IMR-90 (cell line): ENCODE measurements at regions not wholly inside any gene's neighbourhood (a gene's known extent, or its start where the extent isn't known, plus 50 kb on each side); places are given as distances from the start of the nearest gene placed in this dataset.
A peak's percentile ranks its signal among the peaks of the same experiment; 100 is the strongest.

ENCODE experiments used
- ATAC-seq: fragments of 200-7000 bp; cut with Tn5 transposase; 2 replicates; pipeline ENCODE4 v1.9.1; 2020; ENCODE audit warnings: low read depth, mild to moderate bottlenecking, moderate library complexity
- BruUV-seq: library from RNA; stranded (reverse); fragments of 400-500 nt; replicated peaks from 2 replicates; lab custom pipeline; 2021; lab: Mats Ljungman, UMichigan
- CTCF ChIA-PET: fragments of 300-600 bp; formaldehyde crosslinking; extraction: SDS; loops from one replicate; lab custom pipeline; 2021; ENCODE audit warnings: antibody characterized with exemption; lab: Yijun Ruan, JAX
- POLR2A ChIA-PET: fragments of 300-600 bp; sonication (Branson Sonifier 250); formaldehyde crosslinking; loops from one replicate; lab custom pipeline; 2022; ENCODE audit warnings: antibody characterized with exemption; ENCODE audit not compliant: unreplicated experiment; lab: Charles Lee
- DNase-seq: peaks from one replicate; pipeline ENCODE4 v3.0.0; 2013
- H2AFZ ChIP-seq: replicated peaks from 2 replicates; pipeline ENCODE3; 2013; ENCODE audit warnings: low read length, mild to moderate bottlenecking; ENCODE audit not compliant: poor library complexity
- H2AK5ac ChIP-seq: 2 replicates; pipeline ENCODE4 v1.6.1; 2013; ENCODE audit warnings: low read depth, low read length, inconsistent platforms
- H2AK9ac ChIP-seq: replicated peaks from 2 replicates; pipeline ENCODE3; 2013; ENCODE audit warnings: mild to moderate bottlenecking, low read depth, low read length, moderate library complexity; ENCODE audit not compliant: poor library complexity
- H2BK120ac ChIP-seq: 2 replicates; pipeline ENCODE4 v1.6.1; 2013; ENCODE audit warnings: low read depth, low read length, inconsistent platforms
- H2BK15ac ChIP-seq: 3 replicates; pipeline ENCODE4 v1.6.1; 2013; ENCODE audit warnings: low read depth, low read length, inconsistent platforms
- H2BK20ac ChIP-seq: 2 replicates; pipeline ENCODE4 v1.6.1; 2013; ENCODE audit warnings: low read depth, mild to moderate bottlenecking, inconsistent platforms, low read length, moderate library complexity
- H2BK5ac ChIP-seq: 2 replicates; pipeline ENCODE4 v1.6.1; 2013; ENCODE audit warnings: mild to moderate bottlenecking, low read depth, low read length, inconsistent platforms; ENCODE audit not compliant: poor library complexity, severe bottlenecking
- H3K14ac ChIP-seq: replicated peaks from 2 replicates; pipeline ENCODE4 v1.6.1; 2013; ENCODE audit warnings: low read depth, low read length, inconsistent platforms
- H3K18ac ChIP-seq: 2 replicates; pipeline ENCODE4 v1.6.1; 2013; ENCODE audit warnings: low read depth, low read length, control low read depth
- H3K23ac ChIP-seq: 2 replicates; pipeline ENCODE4 v1.6.1; 2013; ENCODE audit warnings: low read depth, low read length, inconsistent platforms
- H3K27ac ChIP-seq: 2 replicates; pipeline ENCODE4 v1.5.1; 2013; ENCODE audit warnings: mild to moderate bottlenecking, control low read depth, low read length; ENCODE audit not compliant: insufficient read depth
- H3K27me3 ChIP-seq: 2 replicates; pipeline ENCODE4 v1.6.1; 2013; ENCODE audit warnings: low read length; ENCODE audit not compliant: control insufficient read depth, insufficient read depth
- H3K36me3 ChIP-seq: 2 replicates; pipeline ENCODE4 v1.6.1; 2013; ENCODE audit warnings: low read length, mixed read lengths; ENCODE audit not compliant: control insufficient read depth, insufficient read depth
- H3K4ac ChIP-seq: 2 replicates; pipeline ENCODE4 v1.6.1; 2013; ENCODE audit warnings: low read depth, low read length, inconsistent platforms
- H3K4me1 ChIP-seq: 2 replicates; pipeline ENCODE4 v1.6.1; 2013; ENCODE audit warnings: low read length, mixed read lengths; ENCODE audit not compliant: control insufficient read depth, insufficient read depth
- H3K4me2 ChIP-seq: 2 replicates; pipeline ENCODE4 v1.6.1; 2013; ENCODE audit warnings: low read depth, mild to moderate bottlenecking, control low read depth, low read length, moderate library complexity
- H3K4me3 ChIP-seq: 2 replicates; pipeline ENCODE4 v1.5.1; 2013; ENCODE audit warnings: low read depth, mild to moderate bottlenecking, control low read depth, low read length, moderate library complexity; ENCODE audit not compliant: insufficient read depth
- H3K56ac ChIP-seq: 2 replicates; pipeline ENCODE4 v1.6.1; 2013; ENCODE audit warnings: low read length, inconsistent platforms; ENCODE audit not compliant: insufficient read depth; ENCODE audit errors: extremely low read depth
- H3K79me1 ChIP-seq, 2 experiments: 2 replicates each; pipeline ENCODE4 v1.6.1; 2013; ENCODE audit warnings: low read length in 2 of 2, inconsistent platforms in 1 of 2, low read depth in 1 of 2
- H3K9ac ChIP-seq: 2 replicates; pipeline ENCODE4 v1.6.1; 2013; ENCODE audit warnings: low read depth, low read length, control low read depth
- H3K9me1 ChIP-seq: 2 replicates; pipeline ENCODE4 v1.6.1; 2013; ENCODE audit warnings: low read length, inconsistent platforms; ENCODE audit not compliant: insufficient read depth
- H3K9me3 ChIP-seq: 2 replicates; pipeline ENCODE4 v1.6.1; 2013; ENCODE audit warnings: low read length; ENCODE audit not compliant: control insufficient read depth, insufficient read depth
- H4K20me1 ChIP-seq: 2 replicates; pipeline ENCODE4 v1.6.1; 2013; ENCODE audit warnings: low read length, inconsistent platforms; ENCODE audit not compliant: insufficient read depth
- H4K5ac ChIP-seq: 2 replicates; pipeline ENCODE4 v1.6.1; 2013; ENCODE audit warnings: mild to moderate bottlenecking, low read depth, low read length, control low read depth
- H4K8ac ChIP-seq, 2 experiments: 2 replicates each; pipeline ENCODE4 v1.6.1; 2013; ENCODE audit warnings: low read depth in 2 of 2, low read length in 2 of 2, control low read depth in 1 of 2, inconsistent platforms in 1 of 2
- H4K91ac ChIP-seq: 2 replicates; pipeline ENCODE4 v1.6.1; 2013; ENCODE audit warnings: low read depth, low read length, inconsistent platforms; ENCODE audit not compliant: insufficient read depth
- CEBPB ChIP-seq: IDR thresholded peaks from 2 replicates; pipeline ENCODE4 v1.6.1; 2012; ENCODE audit warnings: low read depth, low read length, improper control_type of control experiment
- WGBS, 2 experiments: methylation state at CpG; one replicate each; pipeline versions ENCODE4 v1.1.5 to v1.1.7; 2013; ENCODE audit warnings: missing lambda C conversion rate in 2 of 2; ENCODE audit not compliant: insufficient read length in 1 of 2; ENCODE audit errors: extremely low coverage in 2 of 2; 5-methylcytosine and 5-hydroxymethylcytosine counted together
- dilution Hi-C: fragments of 300-500 bp; cut with HindIII; formaldehyde crosslinking; loops from one replicate; pipeline ENCODE4 v1.14.3; 2018; ENCODE audit warnings: low sequenced_read_pairs; ENCODE audit not compliant: unreplicated experiment
- in situ Hi-C: fragments of 300-500 bp; cut with MboI; formaldehyde crosslinking; loops from 3 replicates; pipeline ENCODE4 v1.14.3; 2019; ENCODE audit warnings: low sequenced_read_pairs, inconsistent platforms, mixed read lengths
- intact Hi-C: fragments of 100-400 bp; cut with micrococcal nuclease; formaldehyde crosslinking; loops from 2 replicates; pipeline ENCODE4 v1.10.0; 2022

DNA sequence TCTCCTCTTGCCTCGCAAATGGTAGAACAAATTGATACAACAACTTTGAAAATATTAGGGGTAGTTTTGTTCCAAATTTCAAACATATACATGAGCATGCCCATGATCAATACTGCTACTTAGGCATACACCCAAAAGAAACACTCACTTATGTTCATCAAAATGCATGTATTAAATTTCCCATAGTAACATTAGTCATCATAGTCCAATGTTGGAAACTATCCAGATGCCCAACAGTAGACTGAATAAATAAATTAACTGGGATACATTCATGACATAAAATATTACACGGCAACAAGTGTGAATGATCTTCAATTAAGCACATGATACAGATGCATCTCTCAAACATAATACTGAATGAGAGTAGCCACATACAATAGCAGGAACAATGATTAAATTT is 391.6 kb downstream of the CDH11 start:
- no peaks in the 10 kb centered on the region for H4K20me1 ChIP-seq
- H3K4me1 ChIP-seq = no peaks in the 10 kb centered on the region
- no peak overlapping the region for H4K8ac ChIP-seq
- no peak overlapping the region for H3K14ac ChIP-seq
- no peak overlapping the region for H4K5ac ChIP-seq
- H3K56ac ChIP-seq = no peak overlapping the region
- BruUV-seq = no TSS peak
- H2AFZ ChIP-seq = no peak overlapping the region
- H2BK5ac ChIP-seq = no peak overlapping the region
- H3K27ac ChIP-seq = no peak overlapping the region
- DNase-seq = peak; percentile 3
- H2BK120ac ChIP-seq = no peak overlapping the region
- in situ Hi-C loops (no loop called here), dilution Hi-C loops (no loop called here), intact Hi-C loops (loop anchor here (10.0 kb wide), 1 partner anchor 385 kb away; no protein-coding TSS in a partner anchor)
- no peak overlapping the region for H2AK9ac ChIP-seq
- no peak overlapping the region for H3K18ac ChIP-seq
- no peaks in the 10 kb centered on the region for H3K79me1 ChIP-seq
- no peak overlapping the region for H2AK5ac ChIP-seq
- H2BK20ac ChIP-seq = no peak overlapping the region
- no peaks in the 10 kb centered on the region for H3K9me3 ChIP-seq
- ChIA-PET POLR2A (no interaction called here), CTCF (no interaction called here)
- no peak overlapping the region for H3K4me2 ChIP-seq
- H3K4ac ChIP-seq = no peak overlapping the region
- H4K91ac ChIP-seq = no peak overlapping the region
- no peak for ATAC-seq
- no peaks in the 10 kb centered on the region for H3K27me3 ChIP-seq
- no peaks in the 10 kb centered on the region for H3K36me3 ChIP-seq
- no peak for TF ChIP-seq CEBPB
- no peak overlapping the region for H3K23ac ChIP-seq
- H2BK15ac ChIP-seq = no peak overlapping the region
- H3K4me3 ChIP-seq = no peak overlapping the region
- no peak overlapping the region for H3K9ac ChIP-seq
- no peaks in the 10 kb centered on the region for H3K9me1 ChIP-seq
- WGBS, 2 experiments = no CpG with 5 or more reads among the region's 2 CpGs
